Hepatocyte (in vitro differentiated cells): ENCODE measurements at regions not wholly inside any gene's neighbourhood (a gene's known extent, or its start where the extent isn't known, plus 50 kb on each side); places are given as distances from the start of the nearest gene placed in this dataset.

Experiments used
- EZH2phosphoT487 ChIP-seq: fragments of 200-600 bp; sonication (generic); IDR thresholded peaks from one replicate; pipeline ENCODE4 v1.6.1; 2018; ENCODE audit warnings: antibody characterized with exemption, mild to moderate bottlenecking, low read depth, moderate library complexity; ENCODE audit not compliant: unreplicated experiment, severe bottlenecking
- TF ChIP-seq, protein P1 (sequence below): fragments of 200-600 bp; sonication (generic); IDR thresholded peaks from 2 replicates; pipeline ENCODE4 v1.5.1; 2016; ENCODE audit warnings: antibody characterized with exemption, mild to moderate bottlenecking; ENCODE audit not compliant: poor library complexity

DNA sequence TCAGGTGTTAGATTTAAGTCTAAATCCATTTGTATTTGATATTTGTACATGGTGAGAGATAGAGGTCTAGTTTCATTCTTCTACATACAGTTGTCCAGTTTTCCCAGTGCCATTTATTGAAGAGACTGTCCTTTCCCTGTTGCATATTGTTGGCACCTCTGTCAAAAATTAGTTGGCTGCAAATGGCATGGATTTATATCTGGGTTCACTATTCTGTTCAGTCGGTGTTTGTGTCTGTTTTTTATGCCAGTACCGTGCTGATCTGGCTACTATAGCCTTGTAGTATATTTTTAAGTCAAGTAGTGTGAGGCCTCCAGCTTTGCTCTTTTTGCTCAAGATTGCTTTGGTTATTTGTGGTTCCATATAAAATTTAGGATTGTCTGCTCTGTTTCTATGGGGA lies 176.2 kb upstream of the DMRT1 start:
- TF ChIP-seq, protein P1, sequence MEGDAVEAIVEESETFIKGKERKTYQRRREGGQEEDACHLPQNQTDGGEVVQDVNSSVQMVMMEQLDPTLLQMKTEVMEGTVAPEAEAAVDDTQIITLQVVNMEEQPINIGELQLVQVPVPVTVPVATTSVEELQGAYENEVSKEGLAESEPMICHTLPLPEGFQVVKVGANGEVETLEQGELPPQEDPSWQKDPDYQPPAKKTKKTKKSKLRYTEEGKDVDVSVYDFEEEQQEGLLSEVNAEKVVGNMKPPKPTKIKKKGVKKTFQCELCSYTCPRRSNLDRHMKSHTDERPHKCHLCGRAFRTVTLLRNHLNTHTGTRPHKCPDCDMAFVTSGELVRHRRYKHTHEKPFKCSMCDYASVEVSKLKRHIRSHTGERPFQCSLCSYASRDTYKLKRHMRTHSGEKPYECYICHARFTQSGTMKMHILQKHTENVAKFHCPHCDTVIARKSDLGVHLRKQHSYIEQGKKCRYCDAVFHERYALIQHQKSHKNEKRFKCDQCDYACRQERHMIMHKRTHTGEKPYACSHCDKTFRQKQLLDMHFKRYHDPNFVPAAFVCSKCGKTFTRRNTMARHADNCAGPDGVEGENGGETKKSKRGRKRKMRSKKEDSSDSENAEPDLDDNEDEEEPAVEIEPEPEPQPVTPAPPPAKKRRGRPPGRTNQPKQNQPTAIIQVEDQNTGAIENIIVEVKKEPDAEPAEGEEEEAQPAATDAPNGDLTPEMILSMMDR, result no peak
- no peak for TF ChIP-seq EZH2phosphoT487
